ENCODE measurements at regions not wholly inside any gene's neighbourhood (a gene's known extent, or its start where the extent isn't known, plus 50 kb on each side); places are given as distances from the start of the nearest gene placed in this dataset.

DNA sequence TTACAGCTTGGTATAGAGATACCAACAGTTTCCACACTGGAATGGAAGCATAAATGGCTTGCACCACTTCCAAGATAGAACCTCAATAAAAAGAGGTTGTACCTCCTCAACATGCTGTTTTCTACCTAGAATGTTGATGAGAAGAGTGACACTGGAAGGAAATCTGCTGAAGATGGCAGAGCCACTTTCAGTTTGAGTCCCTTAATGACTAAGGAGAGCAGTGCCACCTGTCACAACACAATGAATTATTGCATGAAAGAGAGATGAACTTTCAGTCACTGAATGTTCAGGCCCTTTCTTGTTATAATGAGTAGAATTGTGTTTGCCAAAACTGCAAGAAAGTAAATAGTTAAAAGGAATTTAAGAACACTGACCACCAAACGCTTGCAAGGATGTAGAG, 958.5 kb downstream of the DTWD2 start:
- peaks cover 13% of the 10 kb centered on the region for H3K36me3 Mint-ChIP-seq (ENCODE audit: low read depth)
- peaks cover 21% of the 10 kb centered on the region; the same call in 2 of the 3 replicates for H3K9me3 Mint-ChIP-seq
- H3K27ac Mint-ChIP-seq: no peak overlapping the region
- TF ChIP-seq EZH2 (IDR thresholded peaks at IDR 0.05; ENCODE audit: low read depth, unreplicated experiment): no peak
- TF ChIP-seq EZH2phosphoT487 (IDR thresholded peaks at IDR 0.05; ENCODE audit: unreplicated experiment): no peak
- no peak for TF ChIP-seq ZNF462 (CRISPR knock-in tag; IDR thresholded peaks at IDR 0.05)
- no peak for TF ChIP-seq ZNF114 (CRISPR knock-in tag; IDR thresholded peaks at IDR 0.05)
- TF ChIP-seq JUNB (IDR thresholded peaks at IDR 0.05; ENCODE audit: unreplicated experiment): no peak
- TF ChIP-seq CREB1 (CRISPR knock-in tag; IDR thresholded peaks at IDR 0.05; ENCODE audit: low read depth): no peak
- TF ChIP-seq CTCF (conservative IDR thresholded peaks at IDR 0.05; ENCODE audit: low read depth in 2 of 2): no peak
- no peak for TF ChIP-seq REST (IDR thresholded peaks at IDR 0.05; ENCODE audit: unreplicated experiment)
- TF ChIP-seq ZNF331 (CRISPR knock-in tag; IDR thresholded peaks at IDR 0.05; ENCODE audit: low read depth): no peak
- no peak for TF ChIP-seq ETS1 (IDR thresholded peaks at IDR 0.05)
- TF ChIP-seq NANOG (IDR thresholded peaks at IDR 0.05; ENCODE audit: borderline replicate concordance): no peak
- TF ChIP-seq STAT1 (IDR thresholded peaks at IDR 0.05; ENCODE audit: unreplicated experiment): no peak
- H2AFZ ChIP-seq: no peak overlapping the region
- ATAC-seq (no peak), DNase-seq (ENCODE audit: low spot score) (no peak)
- H3K4me1 Mint-ChIP-seq: no peaks in the 10 kb centered on the region
- no peak overlapping the region for H3K27ac ChIP-seq (ENCODE audit: low read depth)
- no peak overlapping the region for H3K4me3 ChIP-seq
- no peak overlapping the region for H3K4me2 ChIP-seq
- H3K79me2 ChIP-seq (replicated peaks; ENCODE audit: insufficient read depth): no peaks in the 10 kb centered on the region
- no peaks in the 10 kb centered on the region for H3K27me3 ChIP-seq (ENCODE audit: insufficient read depth)
- H3F3A ChIP-seq (replicated peaks; ENCODE audit: low read depth): no peaks in the 10 kb centered on the region
- H3K27me3 Mint-ChIP-seq (ENCODE audit: insufficient read depth, low read depth, poor library complexity): no peaks in the 10 kb centered on the region
- no peaks in the 10 kb centered on the region for H4K20me1 ChIP-seq (replicated peaks; ENCODE audit: insufficient read depth)
- no peaks in the 10 kb centered on the region for H3K36me3 ChIP-seq (ENCODE audit: insufficient read depth)
- no peak overlapping the region for H3K4me3 Mint-ChIP-seq
- H3K4me1 ChIP-seq (ENCODE audit: insufficient read depth): no peaks in the 10 kb centered on the region
- H3K9me2 ChIP-seq (ENCODE audit: insufficient read depth): no peaks in the 10 kb centered on the region

All from GM23338 (cell line).